HG02981 (cell line): ENCODE measurements at regions not wholly inside any gene's neighbourhood (a gene's known extent, or its start where the extent isn't known, plus 50 kb on each side); places are given as distances from the start of the nearest gene placed in this dataset.
A peak's percentile ranks its signal among the peaks of the same experiment; 100 is the strongest.
"Not testable (repeated sequence)": the region's sequence is repeated elsewhere in the genome, so short reads cannot be mapped to it uniquely, and the experiment has no call there.

Experiments used
- ATAC-seq: cut with Tn5 transposase; IDR thresholded peaks from one replicate; pipeline ENCODE4 v1.9.1; 2021; ENCODE audit warnings: mild to moderate bottlenecking, moderate library complexity; ENCODE audit not compliant: unreplicated experiment

DNA sequence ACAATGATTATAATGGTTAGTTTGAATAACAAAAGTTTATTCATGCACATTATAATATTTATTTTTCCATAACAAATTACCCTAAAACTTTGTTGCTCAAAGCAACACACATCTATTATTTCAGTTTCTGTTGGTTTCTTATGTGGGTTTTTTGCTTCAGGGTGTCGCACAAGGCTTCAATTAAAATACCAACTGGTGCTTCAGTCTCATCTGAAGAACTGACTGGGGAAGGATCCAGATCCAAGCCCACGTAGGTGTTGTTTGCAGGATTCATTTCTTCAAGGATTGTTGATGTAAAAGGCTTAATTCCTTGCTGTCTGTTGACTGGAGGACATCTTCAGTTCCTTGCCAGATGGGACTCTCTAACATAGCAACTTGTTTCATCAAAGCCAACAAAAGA lies 747.2 kb upstream of the PCDH20 start:
- no peak for ATAC-seq

DNA sequence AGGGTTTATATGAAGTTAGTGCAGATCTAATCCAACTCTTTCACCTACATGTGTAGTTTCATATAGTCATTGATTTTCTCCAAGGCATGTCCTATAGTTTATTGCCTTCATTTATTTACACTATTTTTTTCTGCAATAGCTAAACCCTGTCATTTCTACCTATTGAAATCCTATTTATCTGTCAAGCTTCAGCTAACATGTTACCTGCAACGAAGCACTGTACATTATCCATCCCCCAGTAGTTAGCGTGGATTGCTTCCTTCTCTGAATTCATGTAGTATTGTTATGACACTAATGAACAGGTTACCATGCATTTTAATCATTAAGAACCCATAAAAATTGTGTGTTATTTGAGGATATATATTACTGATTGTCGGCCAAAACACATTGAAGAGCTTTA lies 742.9 kb upstream of the PCDH20 start:
- ATAC-seq: no peak

DNA sequence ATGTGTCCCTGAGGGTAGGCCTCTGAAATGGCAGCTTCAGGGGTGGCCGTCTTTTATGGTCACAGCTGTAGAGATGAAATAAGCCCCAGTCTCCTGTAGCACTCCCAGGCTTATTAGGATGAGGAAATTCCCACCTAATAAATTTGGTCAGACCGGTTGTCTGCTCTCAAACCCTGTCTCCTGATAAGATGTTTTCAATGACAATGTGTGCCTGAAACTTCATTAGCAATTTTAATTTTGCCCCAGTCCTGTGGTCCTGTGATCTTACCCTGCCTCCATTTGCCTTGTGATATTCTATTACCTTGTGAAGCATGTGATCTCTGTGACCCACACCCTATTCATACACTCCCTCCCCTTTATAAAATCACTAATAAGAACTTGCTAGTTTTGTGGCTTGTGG lies 736.1 kb upstream of the PCDH20 start:
- not testable (repeated sequence) for ATAC-seq

DNA sequence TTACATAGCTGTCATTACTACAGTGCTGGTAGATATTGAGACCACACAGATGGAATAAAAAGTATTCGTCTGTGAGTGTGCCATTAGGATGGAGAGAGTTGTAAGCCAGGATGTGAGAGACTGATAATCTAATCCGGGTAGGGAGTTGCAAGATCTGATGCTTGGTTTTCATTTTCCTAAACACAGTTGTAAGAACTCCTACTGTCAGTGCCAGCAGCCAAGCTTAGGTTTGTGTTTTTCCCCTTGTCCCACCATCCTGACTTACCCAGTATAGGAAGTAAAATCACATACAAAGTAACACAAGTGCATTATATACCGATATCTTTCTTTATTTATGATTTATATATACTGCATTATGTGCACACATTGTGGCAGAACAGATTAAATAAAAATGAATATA lies 726.4 kb upstream of the PCDH20 start:
- ATAC-seq: no peak

DNA sequence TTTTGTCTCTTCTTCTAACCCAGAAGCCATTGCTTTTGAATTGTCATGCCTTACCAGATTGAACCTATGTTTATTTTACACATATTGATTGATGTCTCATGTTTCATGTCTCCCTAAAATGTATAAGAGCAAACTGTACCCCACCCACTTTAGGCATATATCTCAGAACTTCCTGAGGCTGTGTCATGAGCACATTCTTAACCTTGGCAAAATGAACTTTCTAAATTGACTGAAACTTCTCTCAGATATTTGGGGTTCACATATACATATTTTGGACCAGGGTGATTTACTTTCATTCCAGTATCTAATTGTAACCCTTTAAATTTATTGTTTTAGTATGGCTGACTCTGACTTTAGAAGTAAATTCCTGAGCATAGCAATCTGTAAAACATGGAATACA lies 723.9 kb upstream of the PCDH20 start:
- ATAC-seq: no peak

DNA sequence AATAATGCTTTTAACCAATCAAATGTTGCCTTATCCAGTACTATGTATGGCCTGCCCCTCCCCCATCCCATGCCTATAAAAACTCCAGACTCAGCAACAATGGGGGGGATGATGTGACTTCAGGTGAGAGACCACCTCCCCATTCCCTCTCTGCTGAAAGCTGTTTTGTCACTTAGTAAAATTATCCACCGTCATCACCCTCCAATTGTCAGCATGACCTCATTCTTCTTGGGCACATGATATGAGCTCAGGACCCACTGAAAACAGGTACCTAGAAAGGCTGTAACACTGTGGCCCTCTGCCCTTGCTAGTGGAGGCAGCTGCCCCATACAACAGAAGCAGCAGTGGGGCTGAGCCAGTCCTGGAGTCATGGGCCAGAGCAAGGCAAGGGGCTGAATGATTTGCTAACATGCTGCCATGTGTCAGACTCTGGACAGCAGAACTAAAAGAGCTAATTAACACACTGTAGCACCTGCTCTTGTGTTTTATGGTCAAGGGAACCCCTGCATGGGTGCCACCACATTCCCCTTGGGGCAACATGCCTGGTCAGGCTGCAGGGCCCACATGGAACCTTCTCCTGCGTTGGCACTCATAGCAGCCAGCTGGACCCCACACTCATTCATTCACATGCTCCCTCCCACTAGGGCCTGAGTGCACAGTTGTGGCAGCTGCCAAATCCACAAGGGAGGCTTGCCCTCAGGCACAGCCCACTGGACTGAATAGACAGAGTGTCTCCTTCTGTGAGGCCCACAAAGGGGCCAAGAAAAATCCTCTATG lies 722.2 kb upstream of the PCDH20 start:
- no peak for ATAC-seq

DNA sequence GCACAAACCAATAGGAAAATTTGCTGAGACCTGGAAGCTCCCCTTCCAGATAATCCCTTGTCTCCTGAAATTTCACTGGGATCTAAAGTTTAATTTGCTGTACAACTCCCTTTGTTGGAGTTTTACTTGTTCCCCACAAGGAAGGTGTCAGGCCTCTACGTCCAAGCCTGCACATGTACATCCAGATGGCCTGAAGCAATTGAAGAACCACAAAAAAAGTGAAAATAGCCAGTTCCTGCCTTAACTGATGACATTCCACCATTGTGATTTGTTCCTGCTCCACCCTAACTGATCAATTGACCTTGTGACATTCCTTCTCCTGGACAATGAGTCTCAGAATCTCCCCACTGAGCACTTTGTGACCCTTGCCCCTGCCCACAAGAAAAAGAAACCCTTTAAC lies 716.0 kb upstream of the PCDH20 start:
- no peak for ATAC-seq

DNA sequence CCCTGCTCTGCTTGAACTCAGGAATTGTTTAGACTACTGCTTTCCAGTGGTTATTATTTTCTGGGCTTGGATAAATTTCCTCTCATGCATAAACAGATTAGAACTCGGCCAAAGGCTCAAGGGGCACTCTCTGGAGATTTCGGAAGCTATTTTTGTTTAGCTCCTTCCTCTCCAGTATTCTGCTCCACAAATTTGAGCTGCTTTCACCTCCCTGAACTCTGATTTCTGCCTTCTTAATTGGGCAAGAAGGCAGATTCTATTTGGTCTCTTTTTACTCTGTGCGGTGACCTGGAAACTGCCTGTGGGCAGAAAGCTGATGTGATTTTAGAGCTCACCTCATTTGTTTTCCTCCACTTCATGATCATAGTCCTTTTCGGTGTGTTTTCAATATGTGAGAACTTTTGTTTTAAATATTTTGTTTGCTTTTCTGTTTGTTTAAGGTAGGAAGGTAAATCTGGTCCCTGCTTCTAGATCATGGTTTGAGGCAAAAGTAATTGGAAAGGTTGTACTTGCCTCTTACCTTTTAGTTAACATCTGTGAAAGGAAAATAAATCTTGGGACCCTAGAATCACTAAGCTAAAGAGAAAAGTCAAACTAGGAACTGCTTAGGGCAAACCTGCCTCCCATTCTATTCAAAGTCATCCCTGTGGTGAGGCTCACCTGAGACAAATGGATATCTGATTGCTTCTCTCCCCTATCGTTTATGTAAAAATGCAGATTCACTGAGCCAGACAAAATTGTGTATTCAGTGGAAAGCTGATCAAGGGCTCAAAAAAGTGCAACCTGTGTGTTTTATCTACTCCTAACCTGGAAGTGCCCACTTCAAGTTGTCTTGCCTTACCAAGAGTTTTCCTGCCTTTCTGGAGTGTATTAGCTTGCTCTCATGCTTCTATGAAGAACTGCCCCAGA lies 714.7 kb upstream of the PCDH20 start:
- no peak for ATAC-seq

DNA sequence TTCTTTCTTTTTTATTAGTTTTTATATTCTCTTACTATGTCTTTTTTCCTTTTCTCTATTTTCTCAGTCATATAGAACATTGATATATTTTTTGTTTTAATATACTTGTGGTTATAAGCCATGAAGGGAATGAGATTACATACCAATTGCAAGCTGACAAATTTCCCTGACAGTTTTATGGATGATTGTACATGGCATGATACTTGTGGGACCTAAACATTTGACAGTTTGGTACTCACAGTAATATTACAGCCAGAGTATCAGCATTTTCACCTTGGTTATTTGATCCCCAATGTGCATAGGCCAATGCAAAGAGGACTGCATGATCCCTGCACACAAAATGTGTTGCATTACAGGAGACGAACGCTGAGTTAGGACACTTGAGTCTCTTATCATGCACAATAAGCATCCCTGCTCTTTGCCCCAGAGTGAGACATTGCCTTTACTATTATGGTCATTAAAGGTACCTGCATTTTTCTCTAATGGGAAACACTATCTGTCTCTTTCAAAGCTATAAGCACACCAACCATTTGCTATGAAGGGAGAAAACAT lies 713.4 kb upstream of the PCDH20 start:
- ATAC-seq: no peak

DNA sequence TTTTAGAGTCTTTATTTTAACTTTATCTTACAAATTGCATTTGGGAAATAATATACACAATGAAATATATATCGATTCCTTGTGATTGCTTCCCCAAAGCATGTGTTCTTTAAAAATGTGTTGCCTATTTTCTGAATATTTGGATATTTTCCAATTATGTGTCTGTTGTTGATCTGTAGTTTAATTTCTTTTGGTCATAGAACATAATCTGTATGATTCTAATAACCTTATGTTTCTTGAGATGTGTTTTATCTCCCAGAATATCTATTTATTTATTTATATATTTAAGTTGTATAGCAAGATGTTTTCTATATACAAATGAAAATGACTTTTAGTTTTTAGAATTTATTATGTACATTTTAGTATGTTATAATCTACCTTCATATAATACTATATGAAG lies 710.8 kb upstream of the PCDH20 start:
- no peak for ATAC-seq

DNA sequence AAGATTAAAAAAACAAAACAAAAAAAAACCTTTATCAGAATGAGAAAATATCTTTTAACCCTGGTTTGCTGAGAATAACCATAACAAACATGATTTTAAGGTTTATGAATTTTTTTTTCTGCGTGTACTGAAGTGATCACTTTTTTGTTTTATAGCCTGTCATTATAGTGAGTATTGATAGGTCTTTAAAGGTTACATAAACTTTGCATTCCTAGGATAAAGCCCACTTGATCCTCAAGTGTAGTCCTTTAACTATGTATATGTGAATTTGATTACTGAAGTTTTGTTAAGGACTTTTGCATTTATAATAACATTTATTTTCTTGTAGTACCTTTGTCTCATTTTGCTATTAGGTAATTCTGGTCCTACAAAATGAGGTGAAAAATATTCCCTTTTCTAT lies 709.8 kb upstream of the PCDH20 start:
- no peak for ATAC-seq

DNA sequence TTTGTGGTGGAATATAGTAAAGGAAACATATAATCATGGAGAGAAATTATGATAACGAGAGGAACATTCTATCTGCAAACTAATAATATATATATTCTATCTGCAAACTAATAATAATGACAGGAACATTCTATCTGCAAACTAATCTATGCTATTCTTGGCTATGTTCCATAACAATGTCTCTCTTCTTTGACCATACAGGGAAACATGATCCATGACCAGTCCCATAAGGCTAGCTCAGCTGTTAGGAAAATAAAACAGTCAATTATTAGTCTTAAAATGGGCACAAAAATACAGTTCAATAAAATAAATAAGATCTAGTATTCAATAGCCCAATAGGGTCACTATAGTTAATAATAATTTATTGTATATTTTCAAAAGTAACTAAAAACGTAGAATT lies 707.8 kb upstream of the PCDH20 start:
- ATAC-seq: no peak

DNA sequence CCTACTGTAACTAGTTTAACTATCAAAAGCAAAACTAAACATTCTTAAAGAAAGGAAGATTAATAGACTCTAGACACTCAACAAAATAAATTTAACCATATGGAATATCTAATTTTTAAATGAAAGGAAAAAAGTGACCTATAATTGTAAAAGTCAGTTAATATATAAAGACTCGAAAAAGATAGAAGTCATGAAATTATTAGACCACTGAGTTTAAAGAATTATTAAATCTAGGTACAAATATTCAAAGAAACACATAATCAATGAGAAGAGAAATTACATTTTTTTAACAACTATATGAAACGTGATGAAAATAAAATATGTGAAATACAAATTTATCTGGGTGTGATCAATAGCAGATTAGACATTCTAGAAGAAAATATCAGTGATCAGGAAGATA lies 706.8 kb upstream of the PCDH20 start:
- ATAC-seq: no peak

DNA sequence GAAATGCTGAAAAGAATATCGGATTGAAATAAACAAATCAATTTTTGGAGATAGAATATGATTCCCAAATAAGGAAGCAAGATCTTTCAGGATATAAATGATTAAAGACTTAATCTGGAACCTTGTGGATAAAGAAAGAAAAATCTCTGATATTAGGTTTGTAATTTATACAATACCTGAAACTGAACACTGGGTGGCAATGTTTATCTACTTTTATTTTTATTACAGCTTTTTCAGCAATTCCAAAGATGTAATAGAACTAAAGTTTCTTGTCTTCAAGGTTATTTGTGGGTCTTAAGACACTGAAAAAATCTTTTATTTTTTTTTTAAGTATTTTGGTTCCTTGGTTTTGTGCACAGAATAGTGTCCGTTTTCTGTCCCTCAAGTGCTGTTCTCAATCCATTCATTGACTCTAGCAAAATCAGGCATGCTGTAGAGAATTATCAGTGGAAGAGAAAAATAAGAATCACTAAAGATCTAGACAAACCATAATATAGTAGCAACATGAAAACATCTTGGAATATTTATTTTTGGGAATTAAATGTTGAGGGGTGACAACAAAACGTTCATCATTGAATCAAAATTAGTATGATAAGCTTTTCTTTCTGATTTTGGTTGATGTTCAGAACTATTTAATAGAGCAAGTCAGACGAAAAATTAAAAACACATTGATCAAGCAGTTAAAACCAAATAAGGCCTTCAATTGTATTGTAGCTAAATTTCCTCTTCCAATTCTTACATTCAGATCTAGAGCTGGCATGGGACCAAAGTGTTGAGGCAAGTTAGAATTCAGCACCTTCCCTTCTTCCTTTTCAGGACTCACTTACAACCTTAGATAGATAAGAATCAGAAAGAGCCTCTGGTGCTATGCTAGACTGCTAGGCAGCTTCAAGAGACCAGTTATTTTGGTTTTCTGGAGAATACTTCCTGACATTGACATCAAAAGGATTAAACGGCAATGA lies 704.4 kb upstream of the PCDH20 start:
- peak; percentile 50 for ATAC-seq

DNA sequence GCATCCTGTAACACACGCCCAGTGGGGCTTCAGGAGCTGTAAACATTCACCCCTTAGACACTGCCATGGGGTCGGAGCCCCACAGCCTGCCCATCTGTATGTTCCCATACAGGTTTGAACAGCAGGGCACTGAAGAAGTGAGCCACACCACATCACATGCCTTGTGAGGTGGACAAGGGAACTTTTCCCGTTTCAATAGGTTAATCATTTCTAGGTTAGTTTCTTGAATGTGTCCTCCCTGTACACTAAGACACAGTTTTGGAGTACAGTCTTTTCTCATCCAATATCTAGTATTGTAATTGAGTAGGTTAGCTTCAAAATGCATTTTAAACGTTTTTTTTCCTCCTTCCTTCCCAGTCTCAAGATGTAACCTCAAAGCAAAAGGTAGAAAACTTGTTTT lies 700.2 kb upstream of the PCDH20 start:
- ATAC-seq: no peak

DNA sequence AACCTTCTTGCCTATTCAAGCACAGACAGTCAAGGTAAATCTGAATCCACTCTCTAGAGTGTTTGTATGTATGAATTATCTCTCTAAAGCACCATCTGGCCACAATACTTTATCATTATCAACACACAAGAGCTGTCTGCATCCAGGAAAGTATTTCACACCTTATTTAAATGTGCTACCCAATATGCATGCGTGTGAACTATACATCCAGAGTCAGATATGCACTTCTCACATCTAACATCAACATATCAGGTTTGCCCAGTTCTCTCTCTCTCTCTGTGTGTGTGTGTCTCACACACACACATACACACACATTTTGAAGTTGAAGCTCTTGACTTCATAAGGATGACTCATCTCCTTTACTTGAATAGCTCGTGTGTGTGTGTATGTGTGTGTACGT lies 697.5 kb upstream of the PCDH20 start:
- no peak for ATAC-seq

DNA sequence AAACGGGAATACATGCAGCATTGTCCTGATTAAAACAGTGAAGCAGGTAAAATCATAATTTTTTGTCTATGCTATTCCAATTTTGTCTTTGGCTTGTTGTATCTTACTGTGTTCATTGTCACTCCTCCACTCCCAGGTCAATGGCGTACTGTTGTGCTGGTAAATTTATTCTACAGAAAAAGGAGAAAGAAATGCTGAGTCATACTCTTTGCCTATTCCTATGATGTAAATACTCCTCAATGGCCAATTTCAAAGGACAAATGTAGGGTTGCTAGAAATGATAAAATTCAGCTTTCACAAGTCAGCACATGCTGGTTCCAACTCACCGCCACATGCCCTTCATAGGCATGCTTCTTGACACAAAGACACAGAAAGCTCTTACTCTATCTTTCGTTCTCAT lies 694.4 kb upstream of the PCDH20 start:
- ATAC-seq: no peak

DNA sequence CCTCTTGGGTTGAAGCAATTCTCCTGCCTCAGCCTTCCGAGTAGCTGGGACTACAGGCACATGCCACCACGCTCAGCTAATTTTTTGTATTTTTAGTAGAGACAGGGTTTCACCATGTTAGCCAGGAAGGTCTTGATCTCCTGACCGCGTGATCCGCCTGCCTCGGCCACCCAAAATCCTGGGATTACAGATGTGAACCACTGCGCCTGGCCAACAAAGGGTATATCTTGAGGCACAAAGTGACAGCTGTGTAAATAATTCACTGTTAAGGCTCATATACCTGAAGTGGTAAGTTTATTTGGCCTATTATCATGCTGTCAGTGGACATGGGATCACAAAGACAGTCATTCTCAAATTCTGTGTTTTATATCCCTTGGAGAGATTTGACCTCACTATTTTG lies 688.5 kb upstream of the PCDH20 start:
- ATAC-seq: not testable (repeated sequence)

DNA sequence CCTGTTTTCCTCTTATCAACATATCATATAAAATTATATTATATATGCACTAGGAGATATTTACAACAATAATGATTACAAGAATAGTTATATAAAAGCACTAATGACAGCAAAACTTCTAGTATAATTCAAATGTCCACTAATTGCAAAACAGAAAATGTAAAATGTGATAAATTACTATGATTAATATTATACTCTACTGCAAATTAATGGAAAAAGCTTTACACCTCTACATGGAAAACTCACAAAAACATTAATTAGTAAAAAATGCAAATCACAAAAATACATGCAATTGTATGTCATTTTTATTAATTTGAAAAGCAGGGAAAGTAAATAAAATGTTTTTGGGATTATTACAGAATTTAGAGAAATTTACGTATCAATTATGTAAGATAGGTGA lies 681.0 kb upstream of the PCDH20 start:
- no peak for ATAC-seq

DNA sequence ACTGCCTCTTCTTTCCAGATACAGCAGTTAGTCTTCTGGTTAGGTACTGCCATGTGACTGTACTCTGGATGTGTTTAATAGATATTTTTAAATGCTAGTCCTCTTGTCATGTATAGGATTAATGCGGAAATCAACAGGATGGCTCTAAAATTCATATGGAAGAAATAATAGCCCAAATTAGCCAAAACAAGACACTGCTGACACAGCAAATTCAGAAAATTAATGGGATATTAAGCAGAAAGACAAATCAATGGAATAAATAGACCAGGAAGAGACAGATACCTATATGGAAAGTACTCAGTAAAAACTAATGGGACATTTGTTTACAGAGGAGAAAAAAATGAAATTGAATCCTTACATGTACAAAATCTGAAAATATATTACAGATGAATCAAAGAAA lies 679.3 kb upstream of the PCDH20 start:
- no peak for ATAC-seq
